ENCODE measurements at regions not wholly inside any gene's neighbourhood (a gene's known extent, or its start where the extent isn't known, plus 50 kb on each side); places are given as distances from the start of the nearest gene placed in this dataset.

- DNase-seq (ENCODE audit: low spot score): no peak
- no peaks in the 10 kb centered on the region for H3K27me3 Mint-ChIP-seq (ENCODE audit: low read depth)
- no peak for TF ChIP-seq CTCF (IDR thresholded peaks at IDR 0.05)
- peak overlapping the region; percentile 49 for H3K27ac Mint-ChIP-seq (ENCODE audit: unreplicated experiment)
- no peak overlapping the region for H3K4me3 Mint-ChIP-seq (ENCODE audit: unreplicated experiment)
- peaks cover 10% of the 10 kb centered on the region for H3K9me3 Mint-ChIP-seq (ENCODE audit: low read depth)
- peaks cover 3% of the 10 kb centered on the region for H3K36me3 Mint-ChIP-seq (ENCODE audit: low read depth)
- H3K4me1 Mint-ChIP-seq (ENCODE audit: low read depth): peaks cover 45% of the 10 kb centered on the region
Measured at GRCh38 chr16:86925067-86925791, 346.9 kb downstream of the FOXL1 start.

GRCh38 chr16:86926181-86927094 lies 348.1 kb downstream of the FOXL1 start:
- Mint-ChIP-seq H3K27ac (ENCODE audit: unreplicated experiment) (peak overlapping the region; percentile 66), H3K27me3 (ENCODE audit: low read depth) (no peaks in the 10 kb centered on the region), H3K4me1 (ENCODE audit: low read depth) (peaks cover 49% of the 10 kb centered on the region), H3K4me3 (ENCODE audit: unreplicated experiment) (no peak overlapping the region), H3K9me3 (ENCODE audit: low read depth) (peaks cover 6% of the 10 kb centered on the region), H3K36me3 (ENCODE audit: low read depth) (peaks cover 2% of the 10 kb centered on the region)
- DNase-seq (ENCODE audit: low spot score): no peak
- TF ChIP-seq CTCF (IDR thresholded peaks at IDR 0.05): no peak

GRCh38 chr16:86927699-86928098 lies 349.4 kb downstream of the FOXL1 start:
- TF ChIP-seq CTCF (IDR thresholded peaks at IDR 0.05): no peak
- H3K36me3 Mint-ChIP-seq (ENCODE audit: low read depth): no peaks in the 10 kb centered on the region
- no peak for DNase-seq (ENCODE audit: low spot score)
- peaks cover 49% of the 10 kb centered on the region for H3K4me1 Mint-ChIP-seq (ENCODE audit: low read depth)
- no peak overlapping the region for H3K27ac Mint-ChIP-seq (ENCODE audit: unreplicated experiment)
- H3K27me3 Mint-ChIP-seq (ENCODE audit: low read depth): no peaks in the 10 kb centered on the region
- H3K9me3 Mint-ChIP-seq (ENCODE audit: low read depth): no peaks in the 10 kb centered on the region
- no peak overlapping the region for H3K4me3 Mint-ChIP-seq (ENCODE audit: unreplicated experiment)

- no peak for TF ChIP-seq CTCF (IDR thresholded peaks at IDR 0.05)
- Mint-ChIP-seq H3K4me1 (ENCODE audit: low read depth) (peaks cover 48% of the 10 kb centered on the region), H3K9me3 (ENCODE audit: low read depth) (no peaks in the 10 kb centered on the region), H3K27me3 (ENCODE audit: low read depth) (no peaks in the 10 kb centered on the region), H3K27ac (ENCODE audit: unreplicated experiment) (peak overlapping the region; percentile 88), H3K4me3 (ENCODE audit: unreplicated experiment) (no peak overlapping the region), H3K36me3 (ENCODE audit: low read depth) (no peaks in the 10 kb centered on the region)
- no peak for DNase-seq (ENCODE audit: low spot score)
Measured at GRCh38 chr16:86928523-86929011, 350.2 kb downstream of the FOXL1 start.
